Stimulated activated CD8-positive, alpha-beta memory T cell treated with anti-CD3 and anti-CD28 coated beads, Interleukin-7, amount 100 ng/mL, for 1 hour (primary cell): ENCODE measurements at regions not wholly inside any gene's neighbourhood (a gene's known extent, or its start where the extent isn't known, plus 50 kb on each side); places are given as distances from the start of the nearest gene placed in this dataset.

Experiments used
- DNase-seq, 2 donors: peaks; one replicate each; pipeline ENCODE4 v3.0.0-alpha.2; 2020; ENCODE audit warnings: low read depth in 2 of 2

- DNase-seq = no peak
Observed at GRCh38 chr13:67821606-67822005, 591.5 kb upstream of the PCDH9 start.

GRCh38 chr13:67806796-67807195, 576.7 kb upstream of the PCDH9 start:
- DNase-seq = no peak

- DNase-seq = no peak
Observed at GRCh38 chr13:67803118-67803517, 573.0 kb upstream of the PCDH9 start.

GRCh38 chr13:67792151-67792676, 562.1 kb upstream of the PCDH9 start:
- no peak for DNase-seq

GRCh38 chr13:67791047-67791446, 560.9 kb upstream of the PCDH9 start:
- DNase-seq = no peak

- no peak for DNase-seq
Observed at GRCh38 chr13:67776151-67776550, 546.0 kb upstream of the PCDH9 start.

- DNase-seq = no peak
Observed at GRCh38 chr13:67775359-67775758, 545.2 kb upstream of the PCDH9 start.

GRCh38 chr13:67772807-67773453, 542.8 kb upstream of the PCDH9 start:
- DNase-seq = no peak

GRCh38 chr13:67771106-67771505, 541.0 kb upstream of the PCDH9 start:
- no peak for DNase-seq

- no peak for DNase-seq
Observed at GRCh38 chr13:67769987-67770341, 539.8 kb upstream of the PCDH9 start.

- DNase-seq = no peak
Observed at GRCh38 chr13:67769063-67769986, 539.2 kb upstream of the PCDH9 start.

- DNase-seq = no peak
Observed at GRCh38 chr13:67763984-67764383, 533.8 kb upstream of the PCDH9 start.

GRCh38 chr13:67763384-67763783, 533.2 kb upstream of the PCDH9 start:
- no peak for DNase-seq

- DNase-seq = no peak
Observed at GRCh38 chr13:67758975-67759374, 528.8 kb upstream of the PCDH9 start.

- DNase-seq = no peak
Observed at GRCh38 chr13:67754012-67754411, 523.9 kb upstream of the PCDH9 start.

GRCh38 chr13:67752759-67753158, 522.6 kb upstream of the PCDH9 start:
- DNase-seq = no peak

GRCh38 chr13:67742478-67742877, 512.3 kb upstream of the PCDH9 start:
- no peak for DNase-seq

GRCh38 chr13:67740871-67741535, 510.9 kb upstream of the PCDH9 start:
- DNase-seq = no peak

- DNase-seq = no peak
Observed at GRCh38 chr13:67736646-67737420, 506.7 kb upstream of the PCDH9 start.

- no peak for DNase-seq
Observed at GRCh38 chr13:67735651-67736050, 505.5 kb upstream of the PCDH9 start.

GRCh38 chr13:67726979-67727378, 496.8 kb upstream of the PCDH9 start:
- no peak for DNase-seq

- no peak for DNase-seq
Observed at GRCh38 chr13:67725999-67726398, 495.9 kb upstream of the PCDH9 start.
